ENCODE measurements at regions not wholly inside any gene's neighbourhood (a gene's known extent, or its start where the extent isn't known, plus 50 kb on each side); places are given as distances from the start of the nearest gene placed in this dataset.

DNA sequence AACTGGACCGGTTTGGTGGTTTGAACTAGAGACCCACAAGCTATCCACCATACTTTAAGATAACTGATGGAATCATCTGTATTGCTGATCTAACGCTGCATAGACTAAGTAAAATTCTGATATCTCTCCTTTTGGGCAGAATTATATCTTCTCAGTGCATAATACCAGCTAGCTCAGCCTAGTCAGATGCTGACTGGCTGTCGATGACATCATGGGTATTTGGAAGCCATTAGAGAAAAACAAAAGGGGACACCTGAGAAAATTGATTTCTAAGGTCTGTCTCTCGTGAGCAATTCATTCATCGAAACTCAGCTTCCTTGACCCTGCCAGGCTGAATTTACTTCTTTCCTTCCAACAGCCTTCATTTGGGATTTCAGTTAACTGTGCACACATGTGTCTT, 263.0 kb upstream of the CCL2 start:
- intact Hi-C loops (cut with micrococcal nuclease) (no loop called here), dilution Hi-C loops (cut with HindIII; ENCODE audit: low sequenced_read_pairs, unreplicated experiment) (no loop called here), in situ Hi-C loops (cut with MboI; ENCODE audit: low sequenced_read_pairs) (loop anchor here (10.0 kb wide), 1 partner anchor 63 kb away; no protein-coding TSS in a partner anchor)
- CTCF ChIA-PET, result no interaction called here
- DNase-seq (no peak), ATAC-seq (ENCODE audit: low read depth) (no peak)
- no peak overlapping the region for H2AK9ac ChIP-seq (replicated peaks; ENCODE audit: low read depth, low read length, poor library complexity)
- no CpG with 5 or more reads among the region's 5 CpGs for WGBS, 2 experiments (ENCODE audit: extremely low coverage in 2 of 2, insufficient read length in 1 of 2)
- no peak overlapping the region for H2AK5ac ChIP-seq (ENCODE audit: low read depth, low read length)
- H2BK5ac ChIP-seq (ENCODE audit: low read depth, low read length, poor library complexity, severe bottlenecking), result no peak overlapping the region
- H3K79me1 ChIP-seq (ENCODE audit: low read depth in 1 of 2, low read length in 2 of 2), result no peaks in the 10 kb centered on the region
- H3K27me3 ChIP-seq (ENCODE audit: control insufficient read depth, insufficient read depth, low read length), result no peaks in the 10 kb centered on the region
- H3K56ac ChIP-seq (ENCODE audit: extremely low read depth, insufficient read depth, low read length), result no peak overlapping the region
- H3K4me3 ChIP-seq (ENCODE audit: insufficient read depth, low read depth, low read length), result no peak overlapping the region
- POLR2A ChIA-PET (ENCODE audit: unreplicated experiment), result no interaction called here
- H4K20me1 ChIP-seq (ENCODE audit: insufficient read depth, low read length), result no peaks in the 10 kb centered on the region
- H3K4me2 ChIP-seq (ENCODE audit: low read depth, low read length), result no peak overlapping the region
- H2BK15ac ChIP-seq (ENCODE audit: low read depth, low read length), result no peak overlapping the region
- no peak overlapping the region for H3K18ac ChIP-seq (ENCODE audit: low read depth, low read length)
- no peak overlapping the region for H2BK120ac ChIP-seq (ENCODE audit: low read depth, low read length)
- no peak overlapping the region for H3K4ac ChIP-seq (ENCODE audit: low read depth, low read length)
- no peaks in the 10 kb centered on the region for H3K9me1 ChIP-seq (ENCODE audit: insufficient read depth, low read length)
- H3K9ac ChIP-seq (ENCODE audit: low read depth, low read length), result no peak overlapping the region
- TF ChIP-seq FOS (IDR thresholded peaks at IDR 0.05; ENCODE audit: low read depth, low read length), result no peak
- no peak for TF ChIP-seq MXI1 (IDR thresholded peaks at IDR 0.05; ENCODE audit: borderline replicate concordance, low read depth, low read length)
- no peak for TF ChIP-seq BHLHE40 (IDR thresholded peaks at IDR 0.05; ENCODE audit: low read depth, low read length)
- no peak for TF ChIP-seq CHD1 (IDR thresholded peaks at IDR 0.05; ENCODE audit: low read depth, low read length)
- TF ChIP-seq POLR2A (IDR thresholded peaks at IDR 0.05; ENCODE audit: low read depth, low read length), result no peak
- TF ChIP-seq SMC3 (IDR thresholded peaks at IDR 0.05; ENCODE audit: low read depth, low read length), result no peak
- TF ChIP-seq, protein P1, sequence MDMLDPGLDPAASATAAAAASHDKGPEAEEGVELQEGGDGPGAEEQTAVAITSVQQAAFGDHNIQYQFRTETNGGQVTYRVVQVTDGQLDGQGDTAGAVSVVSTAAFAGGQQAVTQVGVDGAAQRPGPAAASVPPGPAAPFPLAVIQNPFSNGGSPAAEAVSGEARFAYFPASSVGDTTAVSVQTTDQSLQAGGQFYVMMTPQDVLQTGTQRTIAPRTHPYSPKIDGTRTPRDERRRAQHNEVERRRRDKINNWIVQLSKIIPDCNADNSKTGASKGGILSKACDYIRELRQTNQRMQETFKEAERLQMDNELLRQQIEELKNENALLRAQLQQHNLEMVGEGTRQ (IDR thresholded peaks at IDR 0.05; ENCODE audit: low read depth, low read length), result no peak
- no peak overlapping the region for H4K91ac ChIP-seq (ENCODE audit: insufficient read depth, low read depth, low read length)
- H2AFZ ChIP-seq (replicated peaks; ENCODE audit: low read length, poor library complexity), result no peak overlapping the region
- H3K27ac ChIP-seq (ENCODE audit: insufficient read depth, low read length), result no peak overlapping the region
- no peaks in the 10 kb centered on the region for H3K4me1 ChIP-seq (ENCODE audit: control insufficient read depth, insufficient read depth, low read length)
- no peak overlapping the region for H4K5ac ChIP-seq (ENCODE audit: low read depth, low read length)
- H3K14ac ChIP-seq (replicated peaks; ENCODE audit: low read depth, low read length), result no peak overlapping the region
- no peak overlapping the region for H4K8ac ChIP-seq (ENCODE audit: low read depth in 2 of 2, low read length in 2 of 2)
- BruUV-seq (replicated peaks), result no TSS peak
- H3K36me3 ChIP-seq (ENCODE audit: control insufficient read depth, insufficient read depth, low read length), result no peaks in the 10 kb centered on the region
- no peak overlapping the region for H2BK20ac ChIP-seq (ENCODE audit: low read depth, low read length)
- H3K23ac ChIP-seq (ENCODE audit: low read depth, low read length), result no peak overlapping the region
- H3K9me3 ChIP-seq (ENCODE audit: control insufficient read depth, insufficient read depth, low read length), result peaks cover 5% of the 10 kb centered on the region; the same call in 1 of the 2 replicates

All from IMR-90 (cell line).